Cardiac fibroblast (primary cell): ENCODE measurements at regions not wholly inside any gene's neighbourhood (a gene's known extent, or its start where the extent isn't known, plus 50 kb on each side); places are given as distances from the start of the nearest gene placed in this dataset.
A peak's percentile ranks its signal among the peaks of the same experiment; 100 is the strongest.

Source experiments
- DNase-seq, 2 donors: peaks; one replicate each; pipeline versions ENCODE4 v3.0.0 to v3.0.0-alpha.2; 2010; ENCODE audit warnings: low read depth in 2 of 2
- H3K4me3 ChIP-seq, 2 donors: replicated peaks in 1 of 2; 1 replicate in 1 of 2; 2 replicates in 1 of 2; pipeline ENCODE4 v1.5.1; 2011; ENCODE audit warnings: low read depth in 2 of 2, low read length in 2 of 2, mild to moderate bottlenecking in 2 of 2, moderate library complexity in 1 of 2
- CTCF ChIP-seq: IDR thresholded peaks from one replicate; pipeline ENCODE4 v1.5.1; 2011; ENCODE audit warnings: low read depth, mild to moderate bottlenecking, low read length, inconsistent platforms

GRCh38 chr11:92540096-92540495 is 315.5 kb downstream of the FAT3 start:
- no peak overlapping the region for H3K4me3 ChIP-seq
- DNase-seq, result no peak
- TF ChIP-seq CTCF, result no peak

- no peak overlapping the region for H3K4me3 ChIP-seq
- no peak for TF ChIP-seq CTCF
- no peak for DNase-seq
Measured at GRCh38 chr11:92545906-92546471, 321.4 kb downstream of the FAT3 start.

DNA sequence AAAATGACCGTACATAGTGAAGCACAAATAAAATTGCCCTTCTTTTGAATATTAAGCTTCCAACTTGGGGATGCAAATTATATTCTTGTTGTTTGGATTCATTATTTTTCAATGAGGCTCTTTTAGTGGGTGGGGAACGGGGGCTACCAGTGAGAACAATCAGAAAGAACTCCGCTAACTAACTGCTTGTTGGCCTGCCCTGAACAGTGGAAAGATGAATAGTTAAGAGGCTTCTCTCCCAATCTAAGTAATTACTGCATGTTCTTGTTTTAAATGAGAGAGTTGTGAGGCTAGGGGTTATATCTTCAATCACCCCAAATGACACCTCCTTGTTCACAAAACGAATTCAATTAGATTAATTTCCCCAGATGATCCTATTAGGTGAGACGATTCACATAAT is 322.0 kb downstream of the FAT3 start:
- no peak for DNase-seq
- no peak for TF ChIP-seq CTCF
- no peak overlapping the region for H3K4me3 ChIP-seq

GRCh38 chr11:92550411-92550810 is 325.8 kb downstream of the FAT3 start:
- H3K4me3 ChIP-seq, result no peak overlapping the region
- no peak for TF ChIP-seq CTCF
- DNase-seq, result no peak

DNA sequence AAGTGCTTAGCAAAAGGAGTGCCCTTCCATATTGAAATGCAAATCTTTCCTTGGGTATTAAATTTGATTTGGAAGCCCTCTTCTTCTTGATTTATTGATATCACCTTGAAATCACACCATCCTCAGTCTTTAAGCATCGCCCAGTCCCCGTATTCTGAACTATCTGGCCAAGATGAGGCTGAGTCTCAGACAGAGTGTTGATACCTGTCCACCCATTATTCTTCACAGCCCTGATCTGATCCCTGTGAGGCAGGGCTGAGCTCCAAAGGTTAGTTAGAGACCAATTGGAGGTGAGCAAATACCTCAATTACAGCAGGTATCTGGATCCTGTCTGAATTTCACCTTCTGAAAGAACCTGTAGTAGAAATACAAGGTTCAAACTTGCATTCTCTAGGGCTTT is 326.3 kb downstream of the FAT3 start:
- no peak for TF ChIP-seq CTCF
- DNase-seq, result no peak
- no peak overlapping the region for H3K4me3 ChIP-seq

- peak; percentile 4 to 23 for DNase-seq
- no peak for TF ChIP-seq CTCF
- no peak overlapping the region for H3K4me3 ChIP-seq
Measured at GRCh38 chr11:92552942-92553341, 328.3 kb downstream of the FAT3 start.

DNA sequence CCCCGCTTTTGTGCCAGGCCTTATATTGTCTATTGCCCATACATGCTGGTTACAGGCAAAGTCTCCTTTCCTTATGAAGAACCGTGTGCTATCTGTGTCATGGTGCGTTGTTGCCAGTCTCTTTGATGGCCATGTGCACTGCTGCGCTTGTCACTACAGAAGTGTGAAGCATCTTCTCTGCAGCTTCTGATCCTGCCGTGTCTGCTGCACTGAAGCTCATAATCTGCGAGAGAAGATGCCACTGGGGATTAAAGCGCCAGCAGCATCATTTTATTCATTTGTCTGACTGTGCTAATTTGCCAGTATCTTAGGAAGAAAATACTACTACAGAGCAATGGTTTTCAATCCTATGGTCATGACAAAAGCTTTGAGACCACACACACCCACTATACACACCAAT is 330.1 kb downstream of the FAT3 start:
- H3K4me3 ChIP-seq, result no peak overlapping the region
- no peak for TF ChIP-seq CTCF
- no peak for DNase-seq
